ENCODE measurements at regions not wholly inside any gene's neighbourhood (a gene's known extent, or its start where the extent isn't known, plus 50 kb on each side); places are given as distances from the start of the nearest gene placed in this dataset.

DNA sequence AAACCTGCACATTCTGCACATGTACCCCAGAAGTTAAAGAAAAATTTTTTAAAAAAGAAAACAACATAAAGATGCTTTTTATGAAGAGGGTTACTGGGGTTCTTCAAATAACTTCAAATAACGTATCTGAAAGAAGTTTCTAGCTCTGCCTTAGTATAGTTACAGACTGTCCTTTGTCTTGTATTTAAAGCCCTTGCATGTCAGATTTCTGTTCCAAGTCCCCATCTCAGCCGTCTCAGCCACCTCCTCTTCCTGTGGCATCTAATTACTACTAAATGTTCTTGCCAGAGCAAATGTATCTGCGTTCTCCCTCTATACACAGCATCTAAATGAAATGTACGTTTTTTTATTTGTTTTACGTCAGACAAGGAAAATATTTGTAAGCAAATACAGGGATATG is 89.4 kb upstream of the AKR1E2 start:
- no peak for TF ChIP-seq CTCF (IDR thresholded peaks at IDR 0.05)
- no peak for TF ChIP-seq POLR2AphosphoS5 (IDR thresholded peaks at IDR 0.05)
- no peak for TF ChIP-seq EP300 (IDR thresholded peaks at IDR 0.05; ENCODE audit: low read depth)
- no peak for TF ChIP-seq POLR2A (IDR thresholded peaks at IDR 0.05)
